ENCODE measurements at regions not wholly inside any gene's neighbourhood (a gene's known extent, or its start where the extent isn't known, plus 50 kb on each side); places are given as distances from the start of the nearest gene placed in this dataset.
"Not testable (repeated sequence)": the region's sequence is repeated elsewhere in the genome, so short reads cannot be mapped to it uniquely, and the experiment has no call there.

DNA sequence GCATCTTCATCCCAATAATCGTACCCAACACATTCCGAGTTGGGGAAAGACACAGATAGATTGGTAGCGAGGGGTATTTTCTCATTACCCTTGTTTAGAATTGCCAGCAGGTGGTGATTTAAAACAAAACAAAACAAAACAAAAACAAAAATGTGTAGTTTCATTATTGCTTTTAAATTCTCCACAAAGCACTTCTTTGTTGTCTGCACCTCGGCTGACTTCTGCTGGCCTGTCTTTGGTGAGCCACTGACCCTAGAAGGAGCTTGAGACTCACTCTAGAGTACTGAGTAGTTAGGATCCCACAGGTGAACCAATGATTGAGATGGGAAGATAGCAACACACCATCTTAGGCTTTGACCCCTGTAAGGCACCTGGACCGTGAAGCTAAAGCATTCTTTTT is 105.4 kb upstream of the BET1 start:
- DNase-seq: no peak

- no peak for DNase-seq
Measured at GRCh38 chr7:94111009-94111408, 106.9 kb upstream of the BET1 start.

DNA sequence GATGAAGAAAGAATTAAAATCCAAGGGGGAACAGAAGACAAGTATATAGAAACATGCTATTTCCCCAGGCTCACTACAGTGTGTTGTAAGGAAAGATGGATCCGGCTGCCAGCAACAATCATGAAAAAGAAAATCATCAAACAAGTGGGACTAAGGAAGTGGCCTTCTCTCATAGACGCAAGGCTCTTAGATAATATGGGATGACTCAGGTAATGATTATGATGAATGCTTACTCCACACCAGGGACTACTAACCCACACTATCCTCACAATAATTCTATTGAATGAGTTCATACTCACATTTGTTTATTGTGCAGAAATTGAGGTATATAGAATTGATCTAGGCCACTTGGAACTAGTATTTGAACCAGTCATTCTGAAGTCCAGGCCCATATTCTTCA is 111.2 kb upstream of the BET1 start:
- no peak for DNase-seq

GRCh38 chr7:94123136-94123535 is 119.0 kb upstream of the BET1 start:
- no peak for DNase-seq

- no peak for DNase-seq
Measured at GRCh38 chr7:94127026-94127425, 122.9 kb upstream of the BET1 start.

- no peak for DNase-seq
Measured at GRCh38 chr7:94128072-94128471, 123.9 kb upstream of the BET1 start.

DNA sequence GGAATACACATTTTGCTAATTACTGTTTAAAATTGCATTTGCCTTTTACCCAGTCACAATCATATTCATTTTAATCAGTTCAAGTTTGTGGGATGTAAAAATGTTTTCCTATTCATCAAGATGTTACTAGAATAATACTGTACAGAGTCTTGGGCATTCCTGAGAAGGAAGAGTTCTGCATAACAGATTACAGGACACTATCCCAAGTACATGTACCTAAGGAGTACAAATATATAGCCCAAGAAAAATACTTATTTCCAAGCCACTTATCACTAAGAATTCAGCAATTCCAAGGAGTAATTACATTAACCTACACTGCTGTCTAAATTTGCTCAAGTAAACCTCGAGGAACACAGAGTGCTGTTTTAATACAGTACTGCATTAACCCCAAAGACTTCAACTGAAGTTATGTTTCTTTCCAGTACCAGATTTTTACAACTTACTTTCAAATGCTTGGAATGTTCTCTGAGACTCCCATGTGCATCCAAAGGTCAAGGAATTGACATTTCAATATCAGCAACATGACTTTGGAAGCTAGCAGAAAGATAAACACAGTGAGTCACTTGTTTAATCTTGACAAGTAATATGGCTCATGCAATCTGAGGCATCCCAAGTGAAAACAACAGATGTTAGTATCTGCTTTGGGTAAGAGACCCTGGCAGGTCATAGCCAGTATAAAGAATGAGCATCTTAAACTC is 125.4 kb upstream of the BET1 start:
- no peak for DNase-seq

- DNase-seq: no peak
Measured at GRCh38 chr7:94130716-94131115, 126.6 kb upstream of the BET1 start.

- no peak for DNase-seq
Measured at GRCh38 chr7:94133460-94133859, 129.3 kb upstream of the BET1 start.

DNA sequence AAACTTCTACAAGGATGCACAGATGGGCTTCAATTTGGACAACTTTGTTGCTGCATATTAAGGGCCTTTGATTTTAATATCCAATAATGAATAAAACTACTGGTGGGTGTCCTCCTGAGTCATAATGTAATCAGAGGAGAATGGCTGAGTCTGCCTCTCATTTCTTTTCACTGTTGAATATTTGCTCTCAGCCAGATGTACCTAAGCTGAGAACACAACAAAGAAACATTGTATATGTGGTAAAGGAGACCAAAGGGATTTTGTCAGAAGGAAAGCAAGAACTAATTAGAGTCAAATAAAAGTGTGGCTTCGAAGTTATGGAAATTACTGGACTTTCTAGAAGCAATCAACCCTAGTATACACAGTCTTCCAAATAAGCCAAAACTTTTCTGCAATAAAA is 131.0 kb upstream of the BET1 start:
- no peak for DNase-seq

GRCh38 chr7:94142281-94142680 is 138.1 kb upstream of the BET1 start:
- DNase-seq: no peak

- DNase-seq: no peak
Measured at GRCh38 chr7:94145602-94146001, 141.4 kb upstream of the BET1 start.

DNA sequence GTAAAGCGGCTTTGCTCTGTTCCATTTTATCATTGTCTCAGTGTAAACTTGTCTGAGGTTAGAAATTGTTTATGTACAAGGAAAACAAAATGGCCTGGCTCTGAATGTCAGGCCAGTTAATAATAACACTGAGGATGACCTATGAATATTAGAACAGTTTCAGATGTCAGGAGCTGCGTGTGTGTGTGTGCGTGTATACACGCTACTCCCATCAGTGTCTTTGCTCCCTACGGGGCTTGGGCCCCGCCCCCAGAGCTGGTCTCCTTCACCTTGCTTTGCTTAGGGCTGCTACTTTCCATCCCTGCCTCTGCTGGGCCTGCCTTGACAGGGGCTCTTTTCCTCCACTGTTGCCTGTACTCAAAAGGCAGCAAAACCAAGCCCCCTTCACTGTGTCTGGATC is 142.3 kb upstream of the BET1 start:
- no peak for DNase-seq

DNA sequence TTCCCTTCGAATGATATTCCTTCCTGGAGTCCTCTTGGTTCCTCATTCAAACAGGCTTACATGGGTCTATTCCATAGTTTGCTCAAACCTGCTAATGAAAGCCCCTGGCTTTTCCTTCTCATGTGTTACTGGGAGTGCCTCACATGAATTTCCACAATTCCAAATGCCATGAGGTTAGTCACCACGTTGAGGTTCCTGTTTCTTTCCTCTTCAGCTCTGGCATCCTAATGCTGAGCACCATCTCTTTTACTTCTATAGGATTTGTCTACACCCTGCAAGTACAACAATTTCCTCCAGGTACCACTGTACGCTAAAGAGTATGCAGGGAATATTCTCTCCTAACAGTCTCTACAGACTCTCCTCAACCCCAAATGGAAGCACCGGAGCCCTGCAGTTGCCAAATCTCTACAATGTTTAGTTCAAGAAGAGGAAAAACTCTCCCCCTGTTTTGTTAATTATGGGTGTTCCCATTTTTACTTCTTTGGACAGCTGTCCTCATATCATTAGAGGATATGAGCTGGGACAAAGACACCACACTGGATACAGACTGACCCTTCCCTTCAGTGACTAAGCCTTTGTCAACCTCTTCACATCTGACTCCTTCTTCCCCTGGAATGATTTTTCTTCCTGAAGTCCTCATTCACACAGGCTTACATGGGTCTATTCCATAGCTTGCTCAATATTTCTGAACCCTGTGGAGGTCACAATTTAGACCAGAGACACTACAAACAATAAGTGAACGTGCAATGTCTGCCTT is 145.8 kb upstream of the BET1 start:
- no peak for DNase-seq

DNA sequence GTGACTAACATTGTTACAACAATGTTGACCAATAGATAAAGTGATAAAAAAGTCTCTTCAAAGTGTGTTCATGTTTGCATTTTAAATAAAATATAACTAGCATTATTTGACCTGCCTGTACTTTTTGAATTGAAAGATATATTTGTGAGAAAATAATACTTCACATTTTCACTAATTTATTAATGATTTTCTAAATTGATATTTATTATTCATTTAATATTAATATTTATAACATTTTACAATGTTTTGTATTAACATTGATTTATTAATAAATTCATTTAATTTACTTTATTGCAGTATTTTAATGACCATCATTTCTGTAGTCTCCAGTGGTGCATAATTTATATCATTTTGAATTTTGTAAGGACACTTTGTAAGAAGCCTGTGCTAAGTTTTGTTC is 150.0 kb upstream of the BET1 start:
- no peak for DNase-seq

GRCh38 chr7:94154858-94155257 is 150.7 kb upstream of the BET1 start:
- DNase-seq: no peak

- not testable (repeated sequence) for DNase-seq
Measured at GRCh38 chr7:94157659-94158306, 153.6 kb upstream of the BET1 start.

GRCh38 chr7:94160719-94161435 is 156.7 kb upstream of the BET1 start:
- DNase-seq: no peak

DNA sequence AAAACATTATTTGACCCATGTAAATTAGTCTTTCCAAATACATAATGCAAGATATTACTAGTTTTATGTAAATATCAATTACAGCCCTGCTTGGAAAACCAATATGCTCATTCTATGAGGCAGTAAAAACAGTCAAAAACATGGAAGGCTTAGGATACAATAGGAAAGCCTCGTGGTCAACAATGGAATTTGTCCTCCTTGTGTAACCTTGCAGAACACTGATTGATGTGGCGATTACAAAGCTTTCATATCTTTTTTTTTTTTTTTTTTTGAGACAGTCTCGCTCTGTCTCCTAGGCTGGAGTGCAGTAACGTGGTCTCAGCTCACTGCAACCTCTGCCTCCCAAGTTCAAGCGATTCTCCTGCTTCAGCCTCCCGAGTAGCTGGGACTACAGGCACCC is 157.3 kb upstream of the BET1 start:
- no peak for DNase-seq

DNA sequence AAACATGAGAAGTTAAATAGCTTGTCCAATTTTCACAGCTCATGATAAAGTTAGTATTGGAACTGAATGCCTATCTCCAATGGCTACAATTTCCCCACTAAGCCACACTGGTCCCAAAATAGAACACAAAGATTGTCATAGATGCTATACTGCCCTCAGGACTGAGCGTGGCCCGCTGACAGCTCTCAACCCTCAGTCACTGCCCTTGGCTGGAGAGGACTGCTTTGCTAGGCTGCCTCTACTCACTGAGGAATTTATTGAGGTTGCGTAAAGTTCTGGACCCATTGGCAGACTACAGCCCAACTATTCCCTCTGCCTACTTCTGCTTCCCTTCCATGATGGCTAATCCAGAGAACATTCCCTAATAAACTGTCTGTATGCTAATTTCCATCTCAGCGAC is 165.5 kb upstream of the BET1 start:
- no peak for DNase-seq

- no peak for DNase-seq
Measured at GRCh38 chr7:94170836-94171235, 166.7 kb upstream of the BET1 start.

DNA sequence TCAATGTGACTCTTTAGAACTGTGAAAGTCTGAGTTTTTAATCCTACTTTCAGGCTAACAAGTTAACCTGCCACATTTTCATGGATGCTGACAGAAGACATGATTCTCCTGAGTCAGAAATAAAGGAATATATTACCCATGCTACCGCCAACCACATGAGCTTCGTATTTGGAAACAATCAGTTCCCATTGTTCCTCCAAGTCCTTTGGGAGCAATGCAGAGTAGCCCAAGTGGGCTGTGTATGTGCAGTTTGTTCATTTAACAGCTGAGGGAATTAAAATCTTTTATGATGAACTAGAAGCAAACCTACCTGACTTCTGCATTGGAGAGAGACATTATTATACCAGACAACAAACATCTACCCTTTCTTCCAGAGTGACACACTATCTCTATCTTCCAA is 169.3 kb upstream of the BET1 start:
- DNase-seq: no peak

- no peak for DNase-seq
Measured at GRCh38 chr7:94174375-94174774, 170.2 kb upstream of the BET1 start.

GRCh38 chr7:94174956-94175355 is 170.8 kb upstream of the BET1 start:
- DNase-seq: no peak
